ENCODE measurements at regions not wholly inside any gene's neighbourhood (a gene's known extent, or its start where the extent isn't known, plus 50 kb on each side); places are given as distances from the start of the nearest gene placed in this dataset.

- TF ChIP-seq, protein P1, sequence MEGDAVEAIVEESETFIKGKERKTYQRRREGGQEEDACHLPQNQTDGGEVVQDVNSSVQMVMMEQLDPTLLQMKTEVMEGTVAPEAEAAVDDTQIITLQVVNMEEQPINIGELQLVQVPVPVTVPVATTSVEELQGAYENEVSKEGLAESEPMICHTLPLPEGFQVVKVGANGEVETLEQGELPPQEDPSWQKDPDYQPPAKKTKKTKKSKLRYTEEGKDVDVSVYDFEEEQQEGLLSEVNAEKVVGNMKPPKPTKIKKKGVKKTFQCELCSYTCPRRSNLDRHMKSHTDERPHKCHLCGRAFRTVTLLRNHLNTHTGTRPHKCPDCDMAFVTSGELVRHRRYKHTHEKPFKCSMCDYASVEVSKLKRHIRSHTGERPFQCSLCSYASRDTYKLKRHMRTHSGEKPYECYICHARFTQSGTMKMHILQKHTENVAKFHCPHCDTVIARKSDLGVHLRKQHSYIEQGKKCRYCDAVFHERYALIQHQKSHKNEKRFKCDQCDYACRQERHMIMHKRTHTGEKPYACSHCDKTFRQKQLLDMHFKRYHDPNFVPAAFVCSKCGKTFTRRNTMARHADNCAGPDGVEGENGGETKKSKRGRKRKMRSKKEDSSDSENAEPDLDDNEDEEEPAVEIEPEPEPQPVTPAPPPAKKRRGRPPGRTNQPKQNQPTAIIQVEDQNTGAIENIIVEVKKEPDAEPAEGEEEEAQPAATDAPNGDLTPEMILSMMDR (IDR thresholded peaks at IDR 0.05; ENCODE audit: low read depth, low read length, missing control alignments) = no peak
- no peak for DNase-seq (ENCODE audit: extremely low read depth, low read depth)
- no peak overlapping the region for H3K4me3 ChIP-seq (replicated peaks; ENCODE audit: low read depth, low read length)
Measured at GRCh38 chr9:12133416-12133815, 559.8 kb upstream of the TYRP1 start.

- TF ChIP-seq, protein P1 (IDR thresholded peaks at IDR 0.05; ENCODE audit: low read depth, low read length, missing control alignments) = no peak
- no peak for DNase-seq (ENCODE audit: extremely low read depth, low read depth)
- H3K4me3 ChIP-seq (replicated peaks; ENCODE audit: low read depth, low read length) = no peak overlapping the region
Measured at GRCh38 chr9:12141422-12141821, 551.8 kb upstream of the TYRP1 start.

- TF ChIP-seq, protein P1 (IDR thresholded peaks at IDR 0.05; ENCODE audit: low read depth, low read length, missing control alignments) = no peak
- DNase-seq (ENCODE audit: extremely low read depth, low read depth) = no peak
- H3K4me3 ChIP-seq (replicated peaks; ENCODE audit: low read depth, low read length) = no peak overlapping the region
Measured at GRCh38 chr9:12155401-12156134, 537.6 kb upstream of the TYRP1 start.

GRCh38 chr9:12162181-12162815 lies 530.9 kb upstream of the TYRP1 start:
- no peak for DNase-seq (ENCODE audit: extremely low read depth, low read depth)
- no peak overlapping the region for H3K4me3 ChIP-seq (replicated peaks; ENCODE audit: low read depth, low read length)
- TF ChIP-seq, protein P1 (IDR thresholded peaks at IDR 0.05; ENCODE audit: low read depth, low read length, missing control alignments) = no peak

DNA sequence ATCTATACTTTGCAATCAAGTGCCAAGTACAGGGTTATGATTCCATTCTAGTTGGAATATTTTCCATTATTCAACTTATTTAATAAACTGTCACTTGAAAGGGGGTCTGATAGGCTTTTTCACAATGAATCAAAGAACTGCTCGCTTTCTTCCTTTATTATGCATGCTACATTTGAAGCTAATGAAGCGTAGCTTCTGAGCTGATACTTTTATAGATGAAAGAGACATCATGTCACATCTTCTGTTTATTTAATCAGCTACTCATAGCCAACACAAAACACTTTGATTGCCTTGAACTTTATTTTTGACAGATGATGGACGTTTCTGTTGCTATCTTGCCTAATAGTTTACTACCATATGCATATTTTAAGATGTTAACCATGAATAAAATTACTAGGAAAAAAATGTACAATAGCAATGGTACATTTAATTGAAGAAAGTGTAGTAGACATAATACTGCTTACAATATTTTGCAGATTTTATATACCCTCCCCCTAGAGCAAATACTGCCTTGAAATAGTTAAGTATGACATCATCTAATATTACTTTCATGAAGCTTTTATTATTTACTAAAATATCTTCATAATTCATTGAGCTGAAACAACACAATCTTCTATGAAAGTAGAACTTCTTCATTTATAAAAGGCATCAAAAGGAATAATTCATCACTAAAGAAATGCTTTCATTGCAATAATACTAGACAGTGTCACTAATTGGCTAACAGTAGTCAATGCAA lies 529.3 kb upstream of the TYRP1 start:
- no peak for DNase-seq (ENCODE audit: extremely low read depth, low read depth)
- H3K4me3 ChIP-seq (replicated peaks; ENCODE audit: low read depth, low read length) = no peak overlapping the region
- TF ChIP-seq, protein P1 (IDR thresholded peaks at IDR 0.05; ENCODE audit: low read depth, low read length, missing control alignments) = no peak

- H3K4me3 ChIP-seq (replicated peaks; ENCODE audit: low read depth, low read length) = no peak overlapping the region
- TF ChIP-seq, protein P1 (IDR thresholded peaks at IDR 0.05; ENCODE audit: low read depth, low read length, missing control alignments) = no peak
- no peak for DNase-seq (ENCODE audit: extremely low read depth, low read depth)
Measured at GRCh38 chr9:12166518-12166917, 526.7 kb upstream of the TYRP1 start.

Data from HFF-Myc (cell line).